AG09309 (cell line): ENCODE measurements at regions not wholly inside any gene's neighbourhood (a gene's known extent, or its start where the extent isn't known, plus 50 kb on each side); places are given as distances from the start of the nearest gene placed in this dataset.

Experiments
- DNase-seq: peaks from one replicate; pipeline ENCODE4 v3.0.0-alpha.2; 2010; ENCODE audit warnings: low read depth
- H3K4me3 ChIP-seq: 2 replicates; pipeline ENCODE4 v1.5.1; 2011; ENCODE audit warnings: mild to moderate bottlenecking, low read depth, low read length, moderate library complexity; ENCODE audit not compliant: control insufficient read depth
- TF ChIP-seq, protein P1 (sequence below): IDR thresholded peaks from 2 replicates; pipeline ENCODE4 v1.5.1; 2011; ENCODE audit warnings: mild to moderate bottlenecking, low read depth, low read length, inconsistent platforms; ENCODE audit not compliant: insufficient read depth, control insufficient read depth; ENCODE audit errors: missing control alignments

DNA sequence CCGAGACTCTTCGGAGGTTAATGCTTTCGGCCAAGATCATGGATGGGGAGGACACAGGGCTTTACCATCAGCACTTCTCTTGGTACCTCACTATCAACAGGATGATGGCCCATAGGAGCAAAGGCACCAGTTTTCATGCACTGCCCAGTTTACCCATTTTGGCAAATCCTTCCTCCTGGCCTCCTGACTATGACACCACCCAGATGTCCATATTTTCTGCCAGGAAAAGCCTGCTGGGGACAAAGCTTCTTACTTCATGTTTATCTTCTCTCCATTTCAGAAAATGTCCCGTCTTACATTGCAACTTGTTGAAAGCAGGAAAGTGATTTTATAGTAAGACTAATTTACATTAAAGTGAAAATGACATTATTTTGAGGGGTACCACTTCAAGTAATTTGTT, 61.4 kb upstream of the GAS1 start:
- TF ChIP-seq, protein P1, sequence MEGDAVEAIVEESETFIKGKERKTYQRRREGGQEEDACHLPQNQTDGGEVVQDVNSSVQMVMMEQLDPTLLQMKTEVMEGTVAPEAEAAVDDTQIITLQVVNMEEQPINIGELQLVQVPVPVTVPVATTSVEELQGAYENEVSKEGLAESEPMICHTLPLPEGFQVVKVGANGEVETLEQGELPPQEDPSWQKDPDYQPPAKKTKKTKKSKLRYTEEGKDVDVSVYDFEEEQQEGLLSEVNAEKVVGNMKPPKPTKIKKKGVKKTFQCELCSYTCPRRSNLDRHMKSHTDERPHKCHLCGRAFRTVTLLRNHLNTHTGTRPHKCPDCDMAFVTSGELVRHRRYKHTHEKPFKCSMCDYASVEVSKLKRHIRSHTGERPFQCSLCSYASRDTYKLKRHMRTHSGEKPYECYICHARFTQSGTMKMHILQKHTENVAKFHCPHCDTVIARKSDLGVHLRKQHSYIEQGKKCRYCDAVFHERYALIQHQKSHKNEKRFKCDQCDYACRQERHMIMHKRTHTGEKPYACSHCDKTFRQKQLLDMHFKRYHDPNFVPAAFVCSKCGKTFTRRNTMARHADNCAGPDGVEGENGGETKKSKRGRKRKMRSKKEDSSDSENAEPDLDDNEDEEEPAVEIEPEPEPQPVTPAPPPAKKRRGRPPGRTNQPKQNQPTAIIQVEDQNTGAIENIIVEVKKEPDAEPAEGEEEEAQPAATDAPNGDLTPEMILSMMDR = no peak
- no peak overlapping the region for H3K4me3 ChIP-seq
- DNase-seq = no peak

DNA sequence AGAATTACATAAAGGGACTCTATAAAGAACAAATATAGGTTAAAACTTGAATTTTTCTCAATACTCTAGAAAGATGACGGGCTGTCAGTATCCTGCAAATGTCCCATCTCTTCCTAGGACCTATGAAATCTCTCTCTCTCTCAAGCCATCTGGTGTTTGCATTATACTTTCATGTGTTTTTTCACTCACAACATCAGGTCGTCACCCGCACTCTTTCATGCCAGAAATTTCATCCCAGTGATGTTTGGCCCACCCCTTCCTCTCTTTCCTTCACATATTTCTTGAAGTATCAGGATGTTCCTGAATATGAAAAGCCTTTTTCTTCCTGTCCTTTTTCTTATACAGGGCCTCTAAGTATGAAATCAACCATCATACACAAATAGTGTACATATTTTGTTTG, 63.3 kb upstream of the GAS1 start:
- no peak overlapping the region for H3K4me3 ChIP-seq
- TF ChIP-seq, protein P1 = no peak
- no peak for DNase-seq

DNA sequence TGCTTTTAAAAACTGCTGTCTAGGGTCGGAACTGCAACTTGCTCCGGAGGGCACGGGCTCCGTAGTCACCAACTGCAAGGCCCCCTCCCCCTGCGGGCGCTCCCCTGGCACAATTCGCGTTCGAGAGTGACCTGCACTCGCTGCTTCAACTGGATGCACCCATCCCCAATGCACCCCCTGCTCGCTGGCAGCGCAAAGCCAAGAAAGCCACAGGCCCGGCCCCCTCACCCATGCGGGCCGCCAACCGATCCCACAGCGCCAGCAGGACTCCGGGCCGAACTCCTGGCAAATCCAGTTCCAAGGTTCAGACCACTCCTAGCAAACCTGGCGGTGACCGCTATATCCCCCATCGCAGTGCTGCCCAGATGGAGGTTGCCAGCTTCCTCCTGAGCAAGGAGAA, 64.2 kb upstream of the GAS1 start:
- DNase-seq = no peak
- H3K4me3 ChIP-seq = no peak overlapping the region
- TF ChIP-seq, protein P1 = no peak

DNA sequence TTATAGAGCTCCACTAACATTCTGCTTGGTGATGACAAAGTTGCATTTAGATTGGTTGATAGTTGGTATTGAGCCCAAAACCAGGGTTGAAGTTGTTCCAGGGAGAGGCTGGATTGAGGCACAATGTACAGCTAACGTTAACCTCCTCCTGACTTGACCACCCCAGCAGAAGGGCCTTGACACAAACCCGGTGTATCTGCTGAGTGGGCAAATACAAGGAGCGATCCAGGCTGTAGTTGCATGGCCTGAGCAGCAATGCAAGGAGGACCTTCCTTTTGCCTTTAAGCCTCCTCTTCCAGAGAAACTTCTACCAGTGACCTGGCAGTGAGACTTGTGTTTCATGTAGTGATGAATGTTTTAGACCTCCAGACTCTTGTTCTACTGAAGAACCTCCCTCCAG, 66.2 kb upstream of the GAS1 start:
- no peak for DNase-seq
- H3K4me3 ChIP-seq = no peak overlapping the region
- TF ChIP-seq, protein P1 = no peak

DNA sequence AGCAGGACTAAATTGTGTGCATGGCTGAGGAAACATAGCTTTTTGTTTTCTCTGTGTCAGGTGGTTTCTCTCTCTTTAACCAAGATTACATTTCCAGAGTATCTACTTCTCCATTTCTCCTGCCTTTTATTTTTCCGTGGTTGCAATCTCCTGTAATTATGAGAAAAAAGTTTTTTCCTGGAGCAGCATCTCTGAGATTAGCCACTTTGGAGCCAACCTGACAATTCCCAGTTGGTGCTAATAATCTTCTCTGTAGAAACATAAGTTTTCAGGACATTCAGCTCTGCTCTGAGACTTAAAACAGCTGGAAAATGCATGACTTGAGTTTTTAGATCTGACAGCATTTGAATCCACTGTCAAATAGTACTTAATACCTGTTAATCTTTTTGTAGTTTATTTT, 67.1 kb upstream of the GAS1 start:
- DNase-seq = no peak
- H3K4me3 ChIP-seq = no peak overlapping the region
- TF ChIP-seq, protein P1 = no peak

DNA sequence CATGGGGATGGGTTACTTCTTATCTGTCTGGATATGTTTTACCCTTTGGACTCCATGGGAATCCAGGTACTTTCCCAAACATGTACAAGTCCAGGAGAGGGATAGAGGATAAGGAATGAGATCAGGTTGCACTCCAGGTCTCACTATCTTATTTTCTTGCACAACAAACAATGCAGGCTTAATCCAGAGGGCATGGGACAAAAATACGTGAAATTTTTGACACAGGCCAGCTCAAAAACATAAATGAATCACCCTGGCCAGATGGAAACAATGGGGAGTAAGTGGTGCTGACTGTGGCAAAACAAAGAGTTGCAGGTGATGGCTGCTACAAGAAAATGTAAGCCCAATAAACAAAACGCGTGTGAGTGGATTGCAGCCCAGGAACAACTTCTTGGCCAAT, 69.4 kb upstream of the GAS1 start:
- TF ChIP-seq, protein P1 = no peak
- DNase-seq = no peak
- no peak overlapping the region for H3K4me3 ChIP-seq
